Immature natural killer cell (primary cell): ENCODE measurements at regions not wholly inside any gene's neighbourhood (a gene's known extent, or its start where the extent isn't known, plus 50 kb on each side); places are given as distances from the start of the nearest gene placed in this dataset.

Experiments
- DNase-seq, 3 donors: peaks; one replicate each; pipeline ENCODE4 v3.0.0; 2022; ENCODE audit warnings: mixed read lengths in 1 of 3
- H3K27ac Mint-ChIP-seq, 6 donors: one replicate each; pipeline ENCODE4 v1.8.0; 2020; ENCODE audit warnings: mixed read lengths in 6 of 6, mild to moderate bottlenecking in 5 of 6, inconsistent platforms in 4 of 6, moderate library complexity in 3 of 6
- H3K27me3 Mint-ChIP-seq, 3 donors: one replicate each; pipeline ENCODE4 v1.8.0; 2020 to 2021; ENCODE audit warnings: low read depth in 3 of 3, mild to moderate bottlenecking in 3 of 3, mixed read lengths in 3 of 3, moderate library complexity in 3 of 3, inconsistent platforms in 1 of 3
- H3K36me3 Mint-ChIP-seq, 3 donors: one replicate each; pipeline ENCODE4 v1.8.0; 2020; ENCODE audit warnings: mixed read lengths in 3 of 3, inconsistent platforms in 2 of 3, mild to moderate bottlenecking in 2 of 3
- H3K4me1 Mint-ChIP-seq, 2 donors: one replicate each; pipeline ENCODE4 v1.8.0; 2020; ENCODE audit warnings: inconsistent platforms in 2 of 2, mild to moderate bottlenecking in 2 of 2, mixed read lengths in 2 of 2, moderate library complexity in 1 of 2
- H3K4me3 Mint-ChIP-seq, 5 donors: one replicate each; pipeline ENCODE4 v1.8.0; 2020; ENCODE audit warnings: mild to moderate bottlenecking in 5 of 5, mixed read lengths in 5 of 5, inconsistent platforms in 3 of 5, moderate library complexity in 3 of 5
- H3K9me3 Mint-ChIP-seq, 6 donors: one replicate each; pipeline ENCODE4 v1.8.0; 2020; ENCODE audit warnings: mild to moderate bottlenecking in 6 of 6, mixed read lengths in 6 of 6, inconsistent platforms in 4 of 6, moderate library complexity in 3 of 6

GRCh38 chr11:119522609-119523008, 99.6 kb upstream of the THY1 start:
- no peaks in the 10 kb centered on the region for H3K36me3 Mint-ChIP-seq
- no peaks in the 10 kb centered on the region for H3K4me1 Mint-ChIP-seq
- H3K9me3 Mint-ChIP-seq: no peaks in the 10 kb centered on the region
- no peak overlapping the region for H3K27ac Mint-ChIP-seq
- no peak for DNase-seq
- H3K4me3 Mint-ChIP-seq: no peak overlapping the region
- H3K27me3 Mint-ChIP-seq: peaks cover 0 to 4% (median 2%) of the 10 kb centered on the region in 3 donors

- Mint-ChIP-seq H3K36me3 (no peaks in the 10 kb centered on the region), H3K27me3 (peaks cover 0 to 4% (median 4%) of the 10 kb centered on the region in 3 donors), H3K4me1 (no peaks in the 10 kb centered on the region), H3K4me3 (no peak overlapping the region), H3K27ac (no peak overlapping the region), H3K9me3 (no peaks in the 10 kb centered on the region)
- DNase-seq: no peak
Observed at GRCh38 chr11:119521551-119521950, 98.6 kb upstream of the THY1 start.

DNA sequence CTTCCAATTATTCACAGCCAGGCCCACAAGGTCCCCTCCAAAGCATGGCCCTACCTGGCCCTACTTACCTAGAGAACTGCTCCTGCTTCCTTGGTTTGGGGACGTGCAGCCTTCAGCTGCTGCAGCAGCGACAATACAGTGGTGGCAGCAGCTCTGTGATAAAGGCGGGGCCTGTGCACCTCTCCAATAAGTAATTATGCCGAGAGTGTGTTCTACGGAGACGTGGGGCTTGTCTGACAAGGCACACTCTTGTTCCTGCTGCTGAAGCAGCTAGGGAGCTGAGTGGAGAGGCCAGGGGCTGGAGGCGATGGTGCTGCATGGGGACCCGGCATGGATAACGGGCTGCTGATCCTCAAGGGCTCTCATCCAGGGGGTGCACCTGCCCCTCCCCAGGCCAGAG, 98.0 kb upstream of the THY1 start:
- H3K27me3 Mint-ChIP-seq: peaks cover 0 to 4% (median 4%) of the 10 kb centered on the region in 3 donors
- no peaks in the 10 kb centered on the region for H3K4me1 Mint-ChIP-seq
- no peaks in the 10 kb centered on the region for H3K36me3 Mint-ChIP-seq
- no peak for DNase-seq
- no peak overlapping the region for H3K4me3 Mint-ChIP-seq
- H3K9me3 Mint-ChIP-seq: no peaks in the 10 kb centered on the region
- H3K27ac Mint-ChIP-seq: no peak overlapping the region

DNA sequence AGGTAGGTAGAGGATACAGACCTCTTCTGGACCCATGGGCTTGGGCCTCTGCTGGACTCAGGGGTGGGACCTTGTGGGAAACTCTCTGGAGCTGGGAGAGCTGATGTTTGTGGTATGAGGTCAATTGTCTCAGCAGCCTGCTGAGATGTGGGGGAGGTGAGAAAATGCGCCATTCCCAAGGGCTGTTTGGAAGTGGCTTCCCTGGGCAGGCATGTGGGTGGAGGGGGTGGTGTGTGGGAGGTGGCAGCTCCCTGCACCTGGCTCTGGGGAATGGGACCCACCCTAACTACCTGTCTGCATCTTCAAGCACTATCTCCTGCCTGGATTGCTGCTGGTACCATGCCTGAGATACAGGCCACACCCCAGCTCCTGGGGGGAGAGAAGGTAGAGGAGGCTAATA, 97.4 kb upstream of the THY1 start:
- H3K27me3 Mint-ChIP-seq: peaks cover 0 to 4% (median 4%) of the 10 kb centered on the region in 3 donors
- H3K4me1 Mint-ChIP-seq: no peaks in the 10 kb centered on the region
- no peak overlapping the region for H3K27ac Mint-ChIP-seq
- no peak overlapping the region for H3K4me3 Mint-ChIP-seq
- no peaks in the 10 kb centered on the region for H3K36me3 Mint-ChIP-seq
- no peak for DNase-seq
- H3K9me3 Mint-ChIP-seq: no peaks in the 10 kb centered on the region

GRCh38 chr11:119519796-119520195, 96.8 kb upstream of the THY1 start:
- peaks cover 0 to 4% (median 4%) of the 10 kb centered on the region in 3 donors for H3K27me3 Mint-ChIP-seq
- DNase-seq: no peak
- no peaks in the 10 kb centered on the region for H3K9me3 Mint-ChIP-seq
- H3K4me3 Mint-ChIP-seq: no peak overlapping the region
- no peaks in the 10 kb centered on the region for H3K4me1 Mint-ChIP-seq
- no peak overlapping the region for H3K27ac Mint-ChIP-seq
- no peaks in the 10 kb centered on the region for H3K36me3 Mint-ChIP-seq

GRCh38 chr11:119518746-119519730, 96.1 kb upstream of the THY1 start:
- H3K36me3 Mint-ChIP-seq: no peaks in the 10 kb centered on the region
- H3K9me3 Mint-ChIP-seq: no peaks in the 10 kb centered on the region
- no peak for DNase-seq
- H3K4me1 Mint-ChIP-seq: no peaks in the 10 kb centered on the region
- H3K4me3 Mint-ChIP-seq: no peak overlapping the region
- H3K27ac Mint-ChIP-seq: no peak overlapping the region
- peaks cover 0 to 4% (median 3%) of the 10 kb centered on the region in 3 donors for H3K27me3 Mint-ChIP-seq

- peaks cover 4 to 5% (median 5%) of the 10 kb centered on the region in 3 donors for H3K27me3 Mint-ChIP-seq
- H3K9me3 Mint-ChIP-seq: no peaks in the 10 kb centered on the region
- no peak overlapping the region for H3K4me3 Mint-ChIP-seq
- no peaks in the 10 kb centered on the region for H3K36me3 Mint-ChIP-seq
- no peaks in the 10 kb centered on the region for H3K4me1 Mint-ChIP-seq
- DNase-seq: no peak
- no peak overlapping the region for H3K27ac Mint-ChIP-seq
Observed at GRCh38 chr11:119515771-119516400, 92.9 kb upstream of the THY1 start.

- DNase-seq: no peak
- Mint-ChIP-seq H3K36me3 (no peaks in the 10 kb centered on the region), H3K9me3 (no peaks in the 10 kb centered on the region), H3K4me1 (no peaks in the 10 kb centered on the region), H3K27ac (no peak overlapping the region), H3K27me3 (peaks cover 3 to 6% (median 5%) of the 10 kb centered on the region in 3 donors), H3K4me3 (no peak overlapping the region)
Observed at GRCh38 chr11:119513806-119514170, 90.8 kb upstream of the THY1 start.

GRCh38 chr11:119513131-119513805, 90.3 kb upstream of the THY1 start:
- H3K4me1 Mint-ChIP-seq: no peaks in the 10 kb centered on the region
- H3K27ac Mint-ChIP-seq: no peak overlapping the region
- H3K4me3 Mint-ChIP-seq: no peak overlapping the region
- H3K9me3 Mint-ChIP-seq: no peaks in the 10 kb centered on the region
- no peak for DNase-seq
- H3K36me3 Mint-ChIP-seq: no peaks in the 10 kb centered on the region
- peaks cover 3 to 7% (median 5%) of the 10 kb centered on the region in 3 donors for H3K27me3 Mint-ChIP-seq

GRCh38 chr11:119512369-119512768, 89.4 kb upstream of the THY1 start:
- H3K27me3 Mint-ChIP-seq: peaks cover 3 to 5% (median 4%) of the 10 kb centered on the region in 3 donors
- no peak for DNase-seq
- no peaks in the 10 kb centered on the region for H3K36me3 Mint-ChIP-seq
- no peaks in the 10 kb centered on the region for H3K4me1 Mint-ChIP-seq
- no peaks in the 10 kb centered on the region for H3K9me3 Mint-ChIP-seq
- no peak overlapping the region for H3K27ac Mint-ChIP-seq
- no peak overlapping the region for H3K4me3 Mint-ChIP-seq

GRCh38 chr11:119511614-119512306, 88.8 kb upstream of the THY1 start:
- Mint-ChIP-seq H3K27ac (no peak overlapping the region), H3K27me3 (peaks cover 3 to 5% (median 4%) of the 10 kb centered on the region in 3 donors), H3K4me1 (no peaks in the 10 kb centered on the region), H3K36me3 (no peaks in the 10 kb centered on the region), H3K9me3 (no peaks in the 10 kb centered on the region), H3K4me3 (no peak overlapping the region)
- no peak for DNase-seq

DNA sequence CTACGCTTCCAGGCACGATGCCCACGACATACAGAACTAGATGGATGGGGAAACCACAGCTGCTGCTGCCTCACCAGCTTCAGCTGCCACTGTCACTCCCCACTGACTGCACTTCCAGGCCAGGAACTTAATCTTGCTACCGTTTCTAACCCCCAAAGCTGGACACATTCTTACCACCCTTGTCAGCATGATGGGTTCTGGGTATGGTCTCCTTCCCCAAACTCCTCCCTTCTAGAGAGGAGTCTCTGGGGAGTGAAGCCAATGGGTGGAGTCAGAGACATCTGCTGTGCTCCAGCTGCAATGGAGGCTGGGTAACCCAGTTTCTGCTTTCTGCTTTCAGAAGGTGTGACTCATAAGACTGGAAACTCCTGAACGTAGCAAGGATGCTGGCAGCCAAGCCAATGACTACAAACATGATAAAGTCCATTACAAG, 87.0 kb upstream of the THY1 start:
- Mint-ChIP-seq H3K4me1 (no peaks in the 10 kb centered on the region), H3K27ac (no peak overlapping the region), H3K4me3 (no peak overlapping the region), H3K27me3 (peaks cover 3 to 9% (median 7%) of the 10 kb centered on the region in 3 donors), H3K9me3 (no peaks in the 10 kb centered on the region), H3K36me3 (no peaks in the 10 kb centered on the region)
- DNase-seq: no peak

DNA sequence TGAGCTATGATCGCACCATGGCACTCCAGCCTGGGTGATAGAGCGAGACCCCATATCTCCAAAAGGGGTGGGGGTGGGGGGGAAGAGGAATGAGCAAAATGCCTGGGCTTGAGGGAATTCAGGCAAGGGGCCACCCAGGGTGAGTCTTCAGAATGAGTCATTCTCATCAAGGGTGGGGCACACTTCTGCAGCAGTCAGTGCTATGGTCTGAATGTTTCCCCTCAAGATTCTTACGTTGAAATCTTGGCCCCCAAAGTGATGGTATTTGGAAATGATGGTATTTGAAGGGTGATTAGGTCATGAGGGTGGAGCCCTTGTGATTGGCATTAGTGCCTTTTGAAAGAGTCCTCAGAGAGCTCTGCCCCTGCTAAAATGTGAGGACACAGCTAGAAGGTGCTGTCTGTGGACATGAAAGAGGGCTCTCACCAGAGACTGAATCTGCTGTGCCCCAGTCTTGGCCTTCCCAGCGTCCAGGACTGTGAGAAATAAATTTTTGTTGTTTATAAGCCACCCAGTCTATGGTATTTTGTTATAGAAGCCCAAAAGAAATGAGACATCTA, 86.4 kb upstream of the THY1 start:
- Mint-ChIP-seq H3K9me3 (no peaks in the 10 kb centered on the region), H3K4me3 (no peak overlapping the region), H3K27ac (no peak overlapping the region), H3K4me1 (no peaks in the 10 kb centered on the region), H3K27me3 (peaks cover 3 to 9% (median 7%) of the 10 kb centered on the region in 3 donors), H3K36me3 (no peaks in the 10 kb centered on the region)
- DNase-seq: no peak
